HG03565 (cell line): ENCODE measurements at regions not wholly inside any gene's neighbourhood (a gene's known extent, or its start where the extent isn't known, plus 50 kb on each side); places are given as distances from the start of the nearest gene placed in this dataset.

Source experiments
- ATAC-seq: cut with Tn5 transposase; IDR thresholded peaks from one replicate; pipeline ENCODE4 v1.9.1; 2021; ENCODE audit warnings: mild to moderate bottlenecking, moderate library complexity; ENCODE audit not compliant: unreplicated experiment

DNA sequence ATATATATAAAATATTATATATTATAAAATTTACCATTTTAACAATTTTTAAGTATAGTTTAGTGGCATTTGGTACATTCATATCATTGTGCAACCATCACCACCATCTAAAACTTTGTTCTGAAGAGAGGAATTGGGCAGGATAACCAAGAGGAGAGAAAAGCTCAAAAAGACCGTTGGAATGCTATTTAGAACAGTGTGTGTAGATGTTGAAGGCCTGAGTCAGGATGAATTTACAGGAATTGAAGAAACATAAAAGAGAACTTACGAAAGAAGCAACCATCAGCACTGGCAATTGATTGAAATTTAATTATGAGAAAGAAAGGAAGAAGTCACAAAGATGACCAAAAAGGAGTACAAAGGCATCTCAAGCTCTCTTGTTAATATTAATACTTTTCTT lies 196.9 kb upstream of the PWP1 start:
- no peak for ATAC-seq

DNA sequence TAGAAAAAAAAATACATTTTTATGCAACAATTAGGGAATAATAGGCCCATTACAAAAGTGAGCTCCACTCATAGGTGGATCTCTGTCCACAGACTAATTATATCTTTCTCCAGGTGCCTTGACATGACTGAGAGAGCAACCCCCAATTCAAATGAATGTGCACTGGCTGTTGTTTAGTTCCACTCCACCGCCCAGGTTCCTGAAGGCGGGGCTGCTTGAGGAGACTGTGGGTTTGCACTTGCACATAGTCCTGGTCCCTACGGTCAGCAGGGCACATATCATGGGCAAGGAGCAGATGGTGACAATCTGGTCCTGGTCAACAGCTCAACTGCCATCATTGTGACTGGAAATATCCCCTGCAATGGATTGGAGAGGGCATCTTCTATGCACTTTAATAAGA lies 195.6 kb upstream of the PWP1 start:
- peak; percentile 45 for ATAC-seq

DNA sequence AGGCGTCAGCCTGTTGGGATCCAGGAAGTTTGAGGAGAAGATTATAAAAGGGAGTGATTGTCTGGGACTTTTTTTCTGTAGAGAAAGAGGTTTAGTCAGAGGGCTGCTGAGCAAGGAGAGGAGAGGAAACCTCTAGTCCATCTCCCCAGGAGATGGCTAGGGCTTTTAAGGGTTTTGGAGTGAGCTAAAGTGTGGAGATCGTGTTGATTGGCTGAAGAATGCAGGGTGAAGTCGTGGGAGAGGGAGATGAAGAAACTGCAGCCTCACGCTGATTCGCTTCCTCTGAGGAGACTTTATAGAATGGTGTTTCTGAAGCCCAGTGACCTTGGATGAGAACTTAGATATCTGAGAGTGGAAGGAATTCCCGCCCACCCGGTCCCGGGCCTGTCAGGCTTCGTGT lies 193.7 kb upstream of the PWP1 start:
- ATAC-seq = no peak

DNA sequence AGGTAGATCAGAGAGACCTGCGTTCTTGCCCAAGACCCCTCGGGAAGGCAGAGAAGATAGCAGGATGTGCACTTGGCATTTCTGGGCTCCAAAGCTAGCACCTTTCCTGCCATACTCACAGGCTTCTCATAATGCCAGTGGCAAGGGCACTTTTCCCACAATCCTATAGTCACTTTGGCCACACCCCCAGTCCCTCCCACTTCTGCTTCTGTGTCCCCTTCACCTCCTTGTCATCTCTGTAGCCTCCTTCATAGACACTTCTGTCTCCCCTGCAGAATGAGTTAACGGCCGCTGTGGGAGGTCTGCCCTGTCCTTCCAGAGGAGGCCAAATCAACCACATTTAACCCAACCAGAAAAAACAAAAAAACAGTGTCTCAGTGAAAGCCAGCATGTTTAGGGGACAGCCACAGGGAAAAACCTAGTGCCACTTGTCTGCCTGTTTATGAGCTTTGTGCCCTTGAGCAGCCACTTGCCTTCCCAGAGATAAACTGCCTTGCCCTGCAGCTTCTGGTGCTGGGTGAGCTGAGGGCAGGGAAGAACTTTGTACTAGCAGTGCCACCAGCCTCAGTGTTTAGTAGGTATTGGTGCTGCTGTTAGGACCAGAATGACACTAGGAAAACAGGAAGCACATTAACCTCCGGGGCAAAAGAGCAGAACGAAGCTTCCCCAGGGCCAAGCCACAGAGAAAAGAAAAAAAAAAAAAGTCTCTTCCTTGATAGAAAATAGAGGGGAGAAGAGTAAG lies 193.0 kb upstream of the PWP1 start:
- ATAC-seq = no peak

DNA sequence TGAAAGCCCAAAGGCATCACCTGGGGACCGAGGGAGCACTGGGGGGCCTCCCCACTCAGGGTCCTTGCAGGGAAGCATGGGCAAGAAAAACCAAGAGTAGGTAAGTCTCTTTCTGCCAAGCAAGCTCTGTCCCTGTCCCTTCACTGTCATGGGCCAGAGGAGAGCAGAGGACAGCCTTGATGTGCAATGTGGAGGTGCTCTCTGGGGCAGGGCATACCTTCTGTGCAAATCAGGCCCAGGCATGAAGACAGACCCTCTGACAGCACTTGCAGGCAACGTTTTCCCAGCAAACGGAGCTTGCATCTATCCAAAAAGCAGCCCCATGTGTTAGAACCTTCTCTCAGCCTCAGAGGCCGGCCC lies 192.5 kb upstream of the PWP1 start:
- ATAC-seq = no peak

DNA sequence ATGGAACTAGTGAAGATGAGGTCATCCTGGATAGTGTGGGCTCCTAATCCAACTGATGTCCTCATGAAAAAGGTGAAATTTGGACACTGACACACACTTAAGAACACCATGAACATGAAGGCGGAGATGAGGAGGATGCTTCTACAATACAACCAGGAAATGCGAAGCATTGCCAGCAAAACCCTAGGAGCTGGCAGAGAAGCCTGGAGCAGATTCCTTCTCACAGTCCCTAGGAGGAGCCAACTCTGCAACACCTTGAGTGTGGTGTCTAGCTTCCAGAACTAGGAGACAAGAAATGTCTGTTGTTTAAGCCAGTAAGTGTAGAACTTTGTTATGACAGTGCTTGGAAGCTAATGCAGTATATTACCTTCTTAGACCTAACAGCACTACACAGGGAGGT lies 191.9 kb upstream of the PWP1 start:
- ATAC-seq = no peak

DNA sequence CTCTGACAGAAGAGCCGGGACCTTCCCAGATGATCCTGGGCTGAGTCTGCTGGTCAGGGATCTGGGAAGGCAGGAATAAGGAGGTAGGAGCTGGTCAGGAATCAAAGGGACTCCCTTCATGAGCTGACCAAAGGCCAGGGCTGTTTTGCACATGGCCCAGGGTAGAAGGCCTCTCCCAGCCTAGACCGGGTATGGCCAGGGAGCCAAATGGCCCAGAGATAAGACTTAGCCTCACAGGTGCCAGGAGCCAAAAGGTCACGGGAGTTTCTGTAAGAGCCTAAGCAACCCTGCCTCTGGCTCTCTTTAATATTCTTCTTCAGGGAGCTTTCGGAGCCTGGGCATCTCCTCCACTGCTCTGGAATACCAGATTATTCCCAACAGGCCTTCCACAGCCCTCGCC lies 191.3 kb upstream of the PWP1 start:
- ATAC-seq = no peak

DNA sequence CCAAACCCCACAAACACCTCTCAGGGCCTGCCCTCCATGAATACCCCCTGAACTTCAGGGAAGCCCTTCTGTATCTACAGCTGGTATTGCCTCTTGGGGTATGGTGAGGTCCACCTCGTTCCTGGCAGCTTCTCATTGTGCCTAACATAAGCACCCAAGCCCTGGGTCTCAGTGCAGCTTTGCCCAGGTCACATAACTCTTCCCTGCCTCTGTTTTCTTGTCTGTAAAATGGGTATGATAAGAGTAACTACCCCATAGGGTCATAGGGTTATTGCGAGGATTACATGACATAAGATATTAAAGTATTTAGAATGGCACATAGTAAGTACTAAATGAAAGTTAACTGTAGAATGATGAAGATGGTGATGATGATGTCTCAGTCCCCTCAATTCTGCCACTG lies 190.0 kb upstream of the PWP1 start:
- no peak for ATAC-seq

DNA sequence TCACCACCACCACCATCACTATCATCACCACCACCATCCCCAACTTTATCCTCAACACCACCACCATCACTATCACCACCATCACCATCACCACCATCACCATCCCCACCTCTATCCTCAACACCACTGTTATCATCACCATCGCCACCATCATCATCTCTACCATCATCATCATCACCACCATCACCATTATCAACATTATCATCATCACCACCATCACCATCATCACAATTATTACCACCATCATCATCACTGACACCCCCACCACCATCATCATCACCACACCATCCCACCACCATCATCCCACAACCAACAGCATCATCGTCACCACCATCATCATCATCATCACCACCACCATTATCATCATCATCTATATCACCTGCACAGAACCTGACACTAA lies 188.4 kb upstream of the PWP1 start:
- ATAC-seq = no peak

DNA sequence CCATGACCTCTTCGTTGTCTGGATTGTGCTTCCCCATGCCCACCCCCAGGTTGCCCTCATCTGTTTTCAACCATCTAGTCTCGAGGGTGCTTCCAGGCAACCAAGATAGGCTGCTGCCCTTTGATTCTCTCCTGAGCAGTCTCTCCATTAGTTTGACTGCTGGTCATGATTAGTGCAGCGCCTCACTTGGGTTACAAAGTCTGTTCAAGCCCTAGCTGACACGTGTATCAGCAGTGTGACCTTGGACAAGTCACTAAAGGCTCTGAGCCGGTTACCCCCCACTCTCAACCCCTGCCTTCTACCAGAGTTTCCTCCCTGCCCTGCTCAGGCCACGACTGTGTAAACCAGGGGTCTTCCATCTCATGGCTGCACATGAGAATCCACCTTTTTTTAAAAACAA lies 185.3 kb upstream of the PWP1 start:
- ATAC-seq = no peak

DNA sequence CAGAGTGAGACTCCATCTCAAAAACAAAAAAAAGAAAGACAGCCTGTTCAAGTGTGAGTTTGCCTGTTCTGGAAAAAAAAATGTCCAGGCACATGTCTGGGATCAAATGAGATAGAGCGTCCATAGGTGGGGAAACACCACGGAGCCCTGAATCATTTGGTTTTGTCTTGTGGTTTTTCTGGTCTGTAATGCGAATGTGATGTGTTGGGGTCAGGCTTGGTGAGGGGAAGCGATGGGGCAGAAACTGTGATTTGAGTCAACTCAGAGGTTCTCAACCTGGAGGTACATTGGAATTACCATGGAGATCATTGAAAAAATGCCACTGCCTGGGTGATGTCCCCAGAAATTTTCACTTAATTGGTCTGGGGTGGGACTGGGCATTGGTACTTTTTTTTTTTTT lies 183.9 kb upstream of the PWP1 start:
- no peak for ATAC-seq

DNA sequence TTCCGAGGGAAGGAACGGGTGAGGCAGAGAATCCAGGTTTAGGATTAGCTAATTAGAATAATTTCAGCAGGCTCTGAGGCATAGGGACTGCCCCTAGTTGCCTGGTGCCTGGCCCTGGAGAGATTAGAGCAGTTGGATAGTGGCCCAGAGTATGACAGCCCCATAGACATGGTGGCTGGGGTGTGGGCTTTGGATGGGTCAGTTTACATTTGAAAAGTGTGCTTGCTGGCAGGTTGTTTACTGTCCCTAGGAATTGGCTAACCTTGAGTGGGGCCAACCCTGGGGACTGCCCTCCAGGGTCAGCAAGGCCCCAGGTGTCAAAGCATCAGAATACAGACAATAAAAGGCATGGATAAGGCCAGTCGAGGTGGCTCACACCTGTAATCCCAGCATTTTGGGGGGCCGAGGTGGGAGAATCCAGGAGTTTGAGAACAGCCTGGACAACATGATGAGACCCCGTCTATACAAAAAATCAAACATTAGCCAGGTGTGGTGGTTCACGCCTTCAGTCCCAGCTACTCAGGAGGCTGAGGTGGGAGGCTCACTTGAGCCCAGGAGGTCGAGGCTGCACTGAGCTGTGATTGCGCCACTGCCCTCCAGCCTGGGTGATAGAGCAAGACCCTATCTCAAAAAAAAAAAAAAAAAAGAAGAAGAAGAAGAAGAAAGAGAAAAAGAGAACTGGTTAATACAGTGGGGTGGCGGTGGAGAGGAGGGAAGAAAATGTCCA lies 182.3 kb upstream of the PWP1 start:
- ATAC-seq = no peak

DNA sequence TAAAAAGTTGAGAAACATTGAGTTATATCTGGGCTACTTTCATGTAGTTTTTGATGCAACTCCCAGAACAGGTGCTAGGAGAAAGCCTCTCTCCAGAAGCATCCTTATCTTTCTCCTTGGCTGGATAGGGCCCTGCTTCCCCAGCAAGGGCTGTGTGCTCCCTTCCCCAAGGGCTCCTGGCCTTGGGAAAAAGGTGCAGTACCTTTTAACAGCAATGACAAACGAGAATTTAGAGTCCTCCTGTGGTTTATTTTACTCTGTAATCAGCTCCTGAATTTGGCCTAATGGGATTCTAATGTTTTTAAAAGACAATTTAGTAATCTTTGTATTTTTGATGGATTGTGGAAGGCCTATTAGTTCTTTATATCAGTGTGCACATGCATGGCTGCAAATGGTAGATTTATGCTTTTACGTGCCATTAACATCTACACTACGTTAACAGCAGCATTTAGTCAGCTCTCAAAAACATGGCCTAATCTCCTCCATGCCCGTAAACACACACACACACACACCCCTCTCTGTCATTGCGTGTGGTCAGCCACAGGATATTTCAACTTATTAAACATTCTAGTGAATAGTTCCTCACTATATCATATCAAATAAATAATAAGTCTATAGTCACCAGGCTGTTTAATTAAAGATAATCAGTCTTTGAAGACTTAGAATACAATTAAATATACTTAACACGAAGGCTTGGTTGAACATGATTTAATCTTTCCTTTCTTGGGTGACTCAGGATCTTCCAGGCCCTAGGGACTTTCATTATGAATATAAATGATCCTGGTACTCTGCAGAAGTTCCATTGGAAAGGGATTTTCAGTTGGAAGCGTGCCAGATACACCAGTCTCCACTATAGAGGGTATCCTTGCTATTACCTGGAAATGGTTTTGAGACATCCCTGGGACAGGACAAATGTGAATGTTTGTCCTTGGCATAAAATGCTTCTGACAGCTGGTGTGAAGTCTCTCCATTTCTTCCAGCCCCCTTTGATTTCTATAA lies 181.4 kb upstream of the PWP1 start:
- no peak for ATAC-seq

DNA sequence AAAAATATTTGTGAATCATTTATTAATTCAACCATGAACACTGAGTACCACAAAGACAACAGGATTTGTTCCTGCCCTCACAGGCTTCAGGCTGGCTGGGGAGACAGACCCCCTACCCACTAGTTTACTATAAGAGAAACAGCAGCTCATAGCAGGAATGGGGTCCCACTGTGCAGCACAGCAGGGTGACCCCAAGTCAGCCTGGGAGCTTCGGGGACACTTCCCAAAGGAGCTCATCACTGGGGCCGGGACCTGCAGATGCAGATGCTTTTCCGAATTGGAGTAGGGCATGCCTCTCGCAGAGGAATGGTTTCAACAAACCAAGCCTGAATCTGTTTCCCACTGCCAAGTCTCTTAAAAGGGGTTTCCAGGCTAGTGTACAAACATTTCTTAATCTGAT lies 176.2 kb upstream of the PWP1 start:
- ATAC-seq = no peak

DNA sequence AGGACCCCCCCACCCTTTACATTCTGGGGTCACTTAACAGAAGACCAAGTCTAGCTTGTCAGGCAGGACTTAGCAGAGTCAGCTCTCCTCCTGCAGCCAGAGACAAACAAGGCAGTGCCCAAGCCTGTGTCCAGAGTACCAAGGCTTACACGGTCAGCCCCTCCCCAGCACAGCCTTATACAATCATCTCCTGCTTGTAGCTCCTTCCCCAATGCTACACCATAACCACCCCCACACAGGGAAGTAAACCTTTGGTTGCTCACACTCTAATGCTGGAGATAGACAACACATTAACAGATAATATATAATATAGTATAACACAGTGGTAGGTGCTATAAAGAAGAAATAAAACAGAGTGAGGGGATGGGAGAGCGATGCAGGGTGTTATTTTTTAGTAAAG lies 175.4 kb upstream of the PWP1 start:
- ATAC-seq = no peak

DNA sequence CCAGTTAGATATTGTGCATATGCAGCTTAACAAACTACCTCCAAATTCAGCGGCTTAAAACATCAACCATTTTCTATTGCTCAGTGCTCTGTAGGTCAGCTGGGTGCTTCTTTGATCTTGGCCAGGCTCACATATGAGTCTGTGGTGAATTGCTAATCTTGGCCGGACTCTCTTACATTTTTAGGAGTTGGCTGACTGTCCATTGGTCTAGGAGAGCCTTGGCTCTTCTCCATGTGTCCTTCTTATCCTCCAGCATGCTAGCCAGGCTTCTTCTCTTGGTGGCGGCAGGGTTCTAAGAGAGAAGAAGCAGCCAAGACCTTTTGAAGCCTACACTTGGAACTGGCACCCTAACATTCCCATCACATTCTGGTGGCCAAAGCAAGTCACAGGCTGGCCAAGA lies 174.3 kb upstream of the PWP1 start:
- no peak for ATAC-seq

DNA sequence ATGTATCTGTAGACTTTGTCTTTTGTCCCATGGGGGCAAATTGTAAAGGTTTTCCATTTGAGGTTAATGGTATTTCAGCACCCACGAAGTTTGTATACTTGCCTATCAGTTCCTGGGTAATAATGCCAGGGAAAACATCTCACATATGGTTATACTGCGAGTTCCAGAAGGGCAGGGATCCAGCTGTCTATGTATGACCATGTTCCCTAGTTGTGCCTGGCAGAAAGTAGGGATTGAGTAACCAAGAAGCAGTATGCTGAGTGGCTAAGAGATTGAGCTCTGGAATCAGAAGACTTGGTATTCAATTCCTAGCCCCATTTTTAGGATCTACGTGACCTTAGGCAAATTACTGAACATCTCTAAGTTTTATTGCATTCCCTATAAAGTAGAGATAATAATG lies 173.2 kb upstream of the PWP1 start:
- no peak for ATAC-seq

DNA sequence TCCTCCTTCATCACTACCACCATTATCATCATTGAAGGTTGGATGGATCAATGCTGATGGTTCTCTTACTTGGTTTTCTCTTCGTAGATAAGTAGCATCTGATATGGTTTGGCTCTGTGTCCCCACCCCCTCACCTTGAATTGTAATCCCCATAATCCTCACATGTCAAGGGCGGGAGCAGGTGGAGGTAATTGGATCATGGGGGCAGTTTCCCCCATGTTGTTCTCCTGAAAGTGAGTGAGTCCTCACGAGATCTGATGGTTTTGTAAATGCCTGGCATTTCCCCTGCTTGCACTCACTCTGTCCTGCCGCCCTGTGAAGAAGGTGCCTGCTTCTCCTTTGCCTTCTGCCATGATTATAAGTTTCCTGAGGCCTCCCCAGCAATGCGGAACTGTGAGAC lies 172.4 kb upstream of the PWP1 start:
- ATAC-seq = no peak

DNA sequence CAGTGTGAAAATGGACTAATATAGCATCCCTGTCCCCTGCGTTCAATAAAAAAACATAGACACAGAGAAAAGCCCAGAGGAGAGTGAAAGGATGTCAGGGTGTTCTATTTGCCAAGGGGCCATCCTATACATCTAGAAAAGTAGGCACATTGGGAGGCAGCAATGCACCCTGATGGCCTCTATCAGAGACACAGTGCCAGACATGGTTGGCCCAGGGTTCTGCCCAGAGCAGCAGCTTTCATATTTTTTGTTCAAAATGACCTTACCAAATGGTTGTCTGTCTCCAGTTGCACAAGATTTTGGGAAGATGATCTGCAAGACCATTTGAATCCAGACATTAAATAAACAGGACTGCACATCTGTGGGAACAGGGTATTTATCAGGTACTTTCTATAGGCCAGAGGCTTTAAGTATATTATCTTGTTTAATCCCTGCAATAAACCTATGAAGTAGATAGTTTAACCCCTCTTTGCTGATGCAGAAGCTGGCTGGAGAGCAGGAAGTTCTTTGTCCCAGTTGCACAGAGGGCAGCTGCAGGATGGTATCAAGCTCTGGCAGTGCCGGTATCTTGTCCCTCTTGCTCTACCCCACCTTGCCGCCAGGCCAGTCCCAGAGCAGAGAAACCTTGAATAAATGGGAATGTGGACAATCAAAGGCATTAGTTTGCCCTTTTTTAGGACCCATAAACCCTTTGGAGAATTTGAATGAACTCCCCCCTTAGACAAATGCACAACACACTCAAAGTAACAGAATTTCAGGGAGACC lies 171.8 kb upstream of the PWP1 start:
- no peak for ATAC-seq

DNA sequence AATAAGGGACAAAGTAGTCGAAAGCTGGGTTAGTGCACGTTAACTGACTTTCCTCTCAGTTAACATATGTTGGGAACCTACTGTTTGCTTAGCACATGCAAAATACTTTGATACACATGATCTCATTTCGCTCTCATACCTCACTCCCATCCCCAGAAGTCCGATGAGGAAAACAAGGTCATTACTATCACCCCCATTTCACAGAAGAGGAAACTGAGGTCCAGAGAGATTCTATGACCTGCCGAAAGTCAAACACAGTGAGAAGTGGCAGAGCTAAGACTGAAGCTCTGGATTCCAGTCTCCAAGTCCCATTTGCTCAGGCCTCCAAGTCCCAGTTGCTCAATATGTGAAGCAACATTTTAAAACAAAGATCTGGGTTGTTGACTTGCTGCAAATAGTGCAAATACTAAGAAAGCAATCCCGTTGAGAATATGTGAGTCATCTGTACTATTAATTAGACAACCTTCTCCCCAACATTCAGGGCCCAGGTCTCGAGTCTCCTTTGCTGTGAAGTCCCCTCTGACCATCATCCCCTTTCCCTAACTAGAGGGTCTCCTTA lies 170.6 kb upstream of the PWP1 start:
- no peak for ATAC-seq
